ENCODE measurements at regions not wholly inside any gene's neighbourhood (a gene's known extent, or its start where the extent isn't known, plus 50 kb on each side); places are given as distances from the start of the nearest gene placed in this dataset.

- TF ChIP-seq CTCF (IDR thresholded peaks at IDR 0.05; ENCODE audit: low read depth, low read length) (no peak), EZH2phosphoT487 (IDR thresholded peaks at IDR 0.05; ENCODE audit: low read depth) (no peak)
- Histone ChIP-seq H3K9ac (ENCODE audit: low read length) (no peak overlapping the region), H4K20me1 (ENCODE audit: insufficient read depth, low read length) (no peaks in the 10 kb centered on the region), H3K9me3 (ENCODE audit: insufficient read depth, low read length) (no peaks in the 10 kb centered on the region), H3K79me2 (ENCODE audit: low read length) (no peaks in the 10 kb centered on the region), H3K36me3 (replicated peaks; ENCODE audit: low read depth, low read length) (no peaks in the 10 kb centered on the region), H3K27me3 (ENCODE audit: low read depth, low read length) (no peaks in the 10 kb centered on the region), H3K4me3 (ENCODE audit: low read length) (no peak overlapping the region), H3K27ac (ENCODE audit: low read length) (no peak overlapping the region), H3K4me1 (ENCODE audit: low read length) (peaks cover 8% of the 10 kb centered on the region), H2AFZ (ENCODE audit: low read depth, low read length) (no peak overlapping the region), H3K4me2 (ENCODE audit: low read length) (no peak overlapping the region)
Measured at GRCh38 chr2:174668075-174668474, 70.5 kb upstream of the WIPF1 start.

GRCh38 chr2:174667250-174667860, 69.8 kb upstream of the WIPF1 start:
- Histone ChIP-seq H3K4me2 (ENCODE audit: low read length) (no peak overlapping the region), H3K4me3 (ENCODE audit: low read length) (no peak overlapping the region), H3K27ac (ENCODE audit: low read length) (no peak overlapping the region), H3K9me3 (ENCODE audit: insufficient read depth, low read length) (no peaks in the 10 kb centered on the region), H4K20me1 (ENCODE audit: insufficient read depth, low read length) (no peaks in the 10 kb centered on the region), H3K36me3 (replicated peaks; ENCODE audit: low read depth, low read length) (no peaks in the 10 kb centered on the region), H3K27me3 (ENCODE audit: low read depth, low read length) (no peaks in the 10 kb centered on the region), H3K79me2 (ENCODE audit: low read length) (no peaks in the 10 kb centered on the region), H2AFZ (ENCODE audit: low read depth, low read length) (no peak overlapping the region), H3K9ac (ENCODE audit: low read length) (no peak overlapping the region), H3K4me1 (ENCODE audit: low read length) (peaks cover 15% of the 10 kb centered on the region)
- TF ChIP-seq CTCF (IDR thresholded peaks at IDR 0.05; ENCODE audit: low read depth, low read length) (no peak), EZH2phosphoT487 (IDR thresholded peaks at IDR 0.05; ENCODE audit: low read depth) (no peak)

DNA sequence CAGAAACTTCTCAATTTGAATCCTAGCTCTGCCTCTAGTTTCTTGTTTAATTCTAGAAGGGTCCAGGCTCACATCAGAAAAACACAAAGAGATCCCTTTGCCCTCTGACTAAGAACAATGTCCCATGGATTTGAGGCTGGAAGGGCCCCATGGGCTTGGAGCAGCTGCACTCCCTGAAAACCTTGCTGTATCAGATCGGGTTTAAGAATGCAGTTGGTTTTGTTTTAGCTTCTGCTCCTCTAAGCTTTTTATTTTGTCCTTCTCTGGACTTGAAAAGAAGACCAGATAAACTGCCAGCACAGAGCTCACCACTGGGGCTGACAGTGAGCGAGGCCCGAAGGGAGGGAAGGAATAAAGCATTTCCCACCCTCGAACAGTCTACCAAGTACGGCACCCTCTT, 69.2 kb upstream of the WIPF1 start:
- H3K4me2 ChIP-seq (ENCODE audit: low read length), result no peak overlapping the region
- no peaks in the 10 kb centered on the region for H3K9me3 ChIP-seq (ENCODE audit: insufficient read depth, low read length)
- H3K27me3 ChIP-seq (ENCODE audit: low read depth, low read length), result no peaks in the 10 kb centered on the region
- no peak overlapping the region for H3K9ac ChIP-seq (ENCODE audit: low read length)
- H2AFZ ChIP-seq (ENCODE audit: low read depth, low read length), result no peak overlapping the region
- H4K20me1 ChIP-seq (ENCODE audit: insufficient read depth, low read length), result no peaks in the 10 kb centered on the region
- H3K79me2 ChIP-seq (ENCODE audit: low read length), result no peaks in the 10 kb centered on the region
- H3K36me3 ChIP-seq (replicated peaks; ENCODE audit: low read depth, low read length), result no peaks in the 10 kb centered on the region
- TF ChIP-seq EZH2phosphoT487 (IDR thresholded peaks at IDR 0.05; ENCODE audit: low read depth) (no peak), CTCF (IDR thresholded peaks at IDR 0.05; ENCODE audit: low read depth, low read length) (no peak)
- peaks cover 18% of the 10 kb centered on the region for H3K4me1 ChIP-seq (ENCODE audit: low read length)
- no peak overlapping the region for H3K27ac ChIP-seq (ENCODE audit: low read length)
- no peak overlapping the region for H3K4me3 ChIP-seq (ENCODE audit: low read length)

DNA sequence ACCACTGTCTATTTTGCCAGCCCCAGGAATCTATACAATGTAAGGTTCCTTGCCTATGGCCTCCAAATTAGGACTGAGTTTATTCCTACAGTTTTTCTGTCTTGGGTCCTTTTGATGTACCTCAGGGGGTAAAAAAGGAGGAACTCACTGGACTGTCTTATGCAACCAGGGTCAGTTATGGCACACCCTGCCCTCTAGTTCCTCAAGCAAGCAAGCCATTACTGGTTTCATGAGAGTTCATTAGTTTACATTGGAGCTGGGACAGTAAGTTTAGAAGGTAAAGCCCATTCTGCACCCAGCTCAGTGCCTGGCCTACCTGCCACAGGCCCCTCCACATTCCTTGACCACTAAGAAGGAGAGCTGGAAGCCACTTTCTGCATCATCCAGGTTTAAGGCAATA, 68.7 kb upstream of the WIPF1 start:
- Histone ChIP-seq H3K27ac (ENCODE audit: low read length) (no peak overlapping the region), H3K27me3 (ENCODE audit: low read depth, low read length) (no peaks in the 10 kb centered on the region), H3K79me2 (ENCODE audit: low read length) (no peaks in the 10 kb centered on the region), H3K4me1 (ENCODE audit: low read length) (peaks cover 18% of the 10 kb centered on the region), H3K36me3 (replicated peaks; ENCODE audit: low read depth, low read length) (no peaks in the 10 kb centered on the region), H2AFZ (ENCODE audit: low read depth, low read length) (no peak overlapping the region), H4K20me1 (ENCODE audit: insufficient read depth, low read length) (no peaks in the 10 kb centered on the region), H3K4me2 (ENCODE audit: low read length) (no peak overlapping the region), H3K9ac (ENCODE audit: low read length) (no peak overlapping the region), H3K4me3 (ENCODE audit: low read length) (no peak overlapping the region), H3K9me3 (ENCODE audit: insufficient read depth, low read length) (no peaks in the 10 kb centered on the region)
- TF ChIP-seq CTCF (IDR thresholded peaks at IDR 0.05; ENCODE audit: low read depth, low read length) (no peak), EZH2phosphoT487 (IDR thresholded peaks at IDR 0.05; ENCODE audit: low read depth) (no peak)
